ENCODE measurements at regions not wholly inside any gene's neighbourhood (a gene's known extent, or its start where the extent isn't known, plus 50 kb on each side); places are given as distances from the start of the nearest gene placed in this dataset.

GRCh38 chr17:72422505-72423285 is 301.9 kb downstream of the SOX9 start:
- Histone ChIP-seq H3K27me3 (ENCODE audit: control insufficient read depth in 4 of 4, insufficient read depth in 4 of 4, low read length in 3 of 4) (no peaks in the 10 kb centered on the region), H3K27ac (ENCODE audit: low read depth in 1 of 2, low read length in 2 of 2) (no peak overlapping the region), H3K9me3 (ENCODE audit: control insufficient read depth in 4 of 4, low read length in 3 of 4) (peaks cover 2 to 5% (median 3%) of the 10 kb centered on the region in 4 donors), H3K36me3 (ENCODE audit: control insufficient read depth in 4 of 4, insufficient read depth in 3 of 4, low read depth in 1 of 4, low read length in 3 of 4) (no peaks in the 10 kb centered on the region), H3K4me1 (ENCODE audit: control insufficient read depth in 4 of 4, insufficient read depth in 4 of 4, low read length in 3 of 4) (no peaks in the 10 kb centered on the region), H3K9ac (ENCODE audit: low read depth in 1 of 2, low read length in 2 of 2) (no peak overlapping the region), H3K4me3 (ENCODE audit: low read depth in 1 of 3, low read length in 3 of 3) (no peak overlapping the region)
- no peak for DNase-seq (ENCODE audit: low spot score)
- 60% methylated on average over 21 of the region's 21 CpGs for WGBS
- no peak for TF ChIP-seq REST (IDR thresholded peaks at IDR 0.05)
- no peak for TF ChIP-seq TAF1 (conservative IDR thresholded peaks at IDR 0.05)
- no peak for TF ChIP-seq HNF4G (IDR thresholded peaks at IDR 0.05)
- TF ChIP-seq ZBTB33 (IDR thresholded peaks at IDR 0.05): no peak
- TF ChIP-seq RAD21 (IDR thresholded peaks at IDR 0.05): no peak
- TF ChIP-seq FOXA2 (IDR thresholded peaks at IDR 0.05): no peak
- no peak for TF ChIP-seq JUND (IDR thresholded peaks at IDR 0.05)
- no peak for TF ChIP-seq RXRA (IDR thresholded peaks at IDR 0.05)
- TF ChIP-seq CTCF (IDR thresholded peaks at IDR 0.05; ENCODE audit: low read depth, low read length, missing input control): no peak
- no peak for TF ChIP-seq NR2F2 (IDR thresholded peaks at IDR 0.05)
- TF ChIP-seq MAX (IDR thresholded peaks at IDR 0.05): no peak
- TF ChIP-seq SP1 (IDR thresholded peaks at IDR 0.05): no peak
- TF ChIP-seq GABPA (IDR thresholded peaks at IDR 0.05 in 1 of 2, conservative IDR thresholded peaks at IDR 0.05 in 1 of 2): no peak
- no peak for TF ChIP-seq HNF4A (conservative IDR thresholded peaks at IDR 0.05)
- TF ChIP-seq FOXA1 (IDR thresholded peaks at IDR 0.05): no peak
- TF ChIP-seq YY1 (IDR thresholded peaks at IDR 0.05): no peak
- TF ChIP-seq EGR1 (IDR thresholded peaks at IDR 0.05; ENCODE audit: low read depth in 2 of 2): no peak
- no peak for TF ChIP-seq ATF3 (IDR thresholded peaks at IDR 0.05)

Data from liver (tissue), 8 donors.